Right cardiac atrium (tissue), 5 donors: ENCODE measurements at regions not wholly inside any gene's neighbourhood (a gene's known extent, or its start where the extent isn't known, plus 50 kb on each side); places are given as distances from the start of the nearest gene placed in this dataset.
"Not testable (repeated sequence)": the region's sequence is repeated elsewhere in the genome, so short reads cannot be mapped to it uniquely, and the experiment has no call there.

ENCODE experiments used
- ATAC-seq, 2 donors: fragments of 200-7000 bp; cut with Tn5 transposase; one replicate each; pipeline versions ENCODE4 v1.8.0 to v1.9.1; 2020; ENCODE audit warnings: moderate library complexity in 2 of 2, mild to moderate bottlenecking in 1 of 2
- DNase-seq, 3 donors: peaks; one replicate each; pipeline ENCODE4 v3.0.0-alpha.2; 2020
- H3K27ac ChIP-seq: one replicate; pipeline ENCODE4 v1.5.1; 2013; ENCODE audit warnings: mild to moderate bottlenecking, low read length, control low read depth, moderate library complexity
- H3K27me3 ChIP-seq: one replicate; pipeline ENCODE4 v1.6.1; 2013; ENCODE audit not compliant: control insufficient read depth, insufficient read depth
- H3K4me1 ChIP-seq: one replicate; pipeline ENCODE4 v1.6.1; 2013; ENCODE audit warnings: low read length; ENCODE audit not compliant: control insufficient read depth, insufficient read depth
- H3K4me3 ChIP-seq: one replicate; pipeline ENCODE4 v1.5.1; 2013; ENCODE audit warnings: low read length, control low read depth
- H3K9me3 ChIP-seq: one replicate; pipeline ENCODE4 v1.6.1; 2013; ENCODE audit warnings: low read length; ENCODE audit not compliant: control insufficient read depth
- WGBS: extraction: QIAGEN DNeasy Blood & Tissue Kit; methylation state at CpG from one replicate; pipeline ENCODE4 v1.1.7; 2013; 5-methylcytosine and 5-hydroxymethylcytosine counted together
- intact Hi-C, 4 donors: fragments of 100-400 bp; cut with DNase I; formaldehyde crosslinking; loops; one replicate each; pipeline versions ENCODE4 v1.11.0 to v1.14.0; 2022 to 2023
- donor health status: healthy with polysubstance abuse.
- donor health status: DM: no; HTN: yes; CAD: no.
- donor health status: DM: no; HTN: no; CAD: no.
- donor health status: DM: no; HTN: yes; CAD: no; lungs with severe emphysema.
- donor health status: DM: yes; HTN: yes; CAD: no.

- H3K9me3 ChIP-seq = no peaks in the 10 kb centered on the region
- intact Hi-C loops = no loop called here
- DNase-seq (no peak), ATAC-seq (no peak)
- no peak overlapping the region for H3K27ac ChIP-seq
- WGBS = 88% methylated on average over 7 of the region's 7 CpGs
- H3K27me3 ChIP-seq = no peaks in the 10 kb centered on the region
- no peak overlapping the region for H3K4me3 ChIP-seq
- no peaks in the 10 kb centered on the region for H3K4me1 ChIP-seq
Observed at GRCh38 chr11:127993788-127994187, 593.6 kb downstream of the ETS1 start.

DNA sequence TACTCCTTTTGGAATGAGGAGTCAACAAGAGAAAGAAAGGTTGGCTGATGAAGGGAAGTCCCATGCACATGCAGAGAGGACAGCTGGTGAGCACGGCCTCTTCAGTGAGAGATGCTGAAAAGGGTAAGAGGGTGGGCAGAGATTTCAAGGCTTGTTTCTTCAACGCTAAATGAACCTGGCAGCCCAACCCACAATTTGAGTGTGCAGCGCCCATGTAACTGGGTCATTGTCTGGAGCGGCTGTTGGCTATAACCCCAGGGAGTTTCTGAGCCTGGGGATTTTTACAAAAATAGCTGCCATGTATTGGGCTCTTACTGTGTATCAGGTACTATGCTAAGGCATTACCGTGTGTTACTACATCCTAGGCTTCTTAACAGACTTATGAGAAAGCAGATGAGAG is 594.1 kb downstream of the ETS1 start:
- H3K27ac ChIP-seq = no peak overlapping the region
- WGBS = 83% methylated on average over 5 of the region's 5 CpGs
- no peak for ATAC-seq
- H3K4me3 ChIP-seq = no peak overlapping the region
- H3K27me3 ChIP-seq = no peaks in the 10 kb centered on the region
- intact Hi-C loops = no loop called here
- no peaks in the 10 kb centered on the region for H3K4me1 ChIP-seq
- no peaks in the 10 kb centered on the region for H3K9me3 ChIP-seq
- DNase-seq = no peak

DNA sequence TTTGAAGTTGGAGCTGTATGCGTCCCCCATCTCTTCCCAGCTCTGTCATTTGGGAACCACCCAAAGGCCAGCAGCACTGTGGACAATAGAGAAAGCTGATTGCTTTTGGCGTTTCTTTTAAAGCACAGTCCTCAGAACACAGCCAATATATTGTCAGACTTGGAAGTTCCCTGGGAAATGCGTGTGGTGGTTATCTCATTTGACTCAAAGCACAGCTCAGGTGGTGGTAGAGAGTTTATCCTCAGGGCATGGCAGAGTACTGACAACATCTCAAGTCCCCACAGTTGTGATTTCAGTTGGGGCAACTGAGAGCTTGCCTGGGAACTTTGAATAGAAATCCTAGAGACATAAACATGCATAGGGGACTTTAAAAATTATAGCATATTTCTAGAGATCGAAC is 601.3 kb downstream of the ETS1 start:
- 72% methylated on average over 4 of the region's 4 CpGs for WGBS
- Histone ChIP-seq H3K4me3 (no peak overlapping the region), H3K4me1 (no peaks in the 10 kb centered on the region), H3K27me3 (no peaks in the 10 kb centered on the region), H3K9me3 (no peaks in the 10 kb centered on the region), H3K27ac (no peak overlapping the region)
- intact Hi-C loops = no loop called here
- no peak for DNase-seq
- no peak for ATAC-seq

DNA sequence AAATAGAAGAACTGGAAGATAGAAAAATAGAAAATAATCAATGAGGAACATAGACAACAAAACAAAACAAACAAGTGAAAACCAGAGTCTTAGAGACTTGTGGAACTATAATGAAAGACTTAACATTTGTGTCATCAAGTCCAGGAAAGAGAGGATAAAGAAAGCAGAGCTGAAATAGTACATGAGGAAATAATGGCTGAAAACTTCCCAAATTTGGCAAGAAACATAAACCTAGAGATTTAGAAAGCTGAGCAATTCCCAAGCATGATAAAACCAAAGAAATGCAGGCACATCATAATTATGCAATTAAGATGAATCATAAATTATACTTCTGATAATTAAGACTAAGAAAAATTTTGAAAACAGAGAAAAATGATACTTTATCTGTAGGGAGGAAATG is 614.5 kb downstream of the ETS1 start:
- H3K27me3 ChIP-seq = no peaks in the 10 kb centered on the region
- ATAC-seq (no peak), DNase-seq (no peak)
- H3K27ac ChIP-seq = no peak overlapping the region
- H3K4me1 ChIP-seq = no peaks in the 10 kb centered on the region
- H3K9me3 ChIP-seq = no peaks in the 10 kb centered on the region
- no peak overlapping the region for H3K4me3 ChIP-seq
- intact Hi-C loops = no loop called here

- no peak overlapping the region for H3K4me3 ChIP-seq
- intact Hi-C loops = no loop called here
- no peaks in the 10 kb centered on the region for H3K9me3 ChIP-seq
- H3K27me3 ChIP-seq = no peaks in the 10 kb centered on the region
- ATAC-seq (no peak), DNase-seq (no peak)
- H3K27ac ChIP-seq = no peak overlapping the region
- no peaks in the 10 kb centered on the region for H3K4me1 ChIP-seq
- 90% methylated on average over 5 of the region's 5 CpGs for WGBS
Observed at GRCh38 chr11:127971448-127971847, 615.9 kb downstream of the ETS1 start.

- intact Hi-C loops = no loop called here
- no peaks in the 10 kb centered on the region for H3K27me3 ChIP-seq
- H3K4me3 ChIP-seq = no peak overlapping the region
- WGBS = 69% methylated on average over 1 of the region's 1 CpG
- H3K4me1 ChIP-seq = no peaks in the 10 kb centered on the region
- H3K9me3 ChIP-seq = no peaks in the 10 kb centered on the region
- ATAC-seq (no peak), DNase-seq (no peak)
- H3K27ac ChIP-seq = no peak overlapping the region
Observed at GRCh38 chr11:127966821-127967220, 620.5 kb downstream of the ETS1 start.

GRCh38 chr11:127965939-127966668 is 621.3 kb downstream of the ETS1 start:
- DNase-seq (no peak), ATAC-seq (no peak)
- no peaks in the 10 kb centered on the region for H3K9me3 ChIP-seq
- H3K27me3 ChIP-seq = no peaks in the 10 kb centered on the region
- no peak overlapping the region for H3K4me3 ChIP-seq
- WGBS = 66% methylated on average over 2 of the region's 2 CpGs
- no peaks in the 10 kb centered on the region for H3K4me1 ChIP-seq
- intact Hi-C loops = no loop called here
- H3K27ac ChIP-seq = no peak overlapping the region

- Histone ChIP-seq H3K4me3 (no peak overlapping the region), H3K9me3 (no peaks in the 10 kb centered on the region), H3K27me3 (no peaks in the 10 kb centered on the region), H3K4me1 (no peaks in the 10 kb centered on the region), H3K27ac (no peak overlapping the region)
- ATAC-seq = no peak
- intact Hi-C loops = no loop called here
- WGBS = 92% methylated on average over 1 of the region's 1 CpG
- DNase-seq = no peak
Observed at GRCh38 chr11:127962416-127962815, 624.9 kb downstream of the ETS1 start.

- ATAC-seq = no peak
- no peaks in the 10 kb centered on the region for H3K9me3 ChIP-seq
- H3K4me3 ChIP-seq = no peak overlapping the region
- H3K27ac ChIP-seq = no peak overlapping the region
- no peaks in the 10 kb centered on the region for H3K27me3 ChIP-seq
- intact Hi-C loops = no loop called here
- 39% methylated on average over 2 of the region's 2 CpGs for WGBS
- no peaks in the 10 kb centered on the region for H3K4me1 ChIP-seq
- DNase-seq = no peak
Observed at GRCh38 chr11:127950162-127950561, 637.2 kb downstream of the ETS1 start.

DNA sequence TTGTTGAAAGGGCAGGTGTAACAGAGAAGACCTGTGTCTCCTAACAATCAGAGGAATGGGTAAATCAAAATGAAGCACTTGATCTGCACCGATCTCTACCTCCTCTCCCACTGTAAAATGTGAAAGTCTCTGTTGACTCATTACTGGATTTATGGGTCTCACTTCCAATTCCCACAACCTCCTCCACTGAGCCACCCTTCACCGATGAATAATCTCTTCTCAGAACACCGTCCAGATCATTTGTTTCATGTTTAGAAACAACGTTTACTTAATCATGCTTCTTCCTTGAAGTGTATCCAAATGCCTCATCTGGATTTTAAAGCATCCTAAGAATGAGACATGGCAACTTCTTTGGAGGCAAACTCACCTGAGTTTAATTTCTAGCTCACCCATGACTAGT is 643.6 kb downstream of the ETS1 start:
- ATAC-seq (no peak), DNase-seq (no peak)
- WGBS = 72% methylated on average over 4 of the region's 4 CpGs
- Histone ChIP-seq H3K9me3 (no peaks in the 10 kb centered on the region), H3K27me3 (no peaks in the 10 kb centered on the region), H3K4me1 (no peaks in the 10 kb centered on the region), H3K27ac (no peak overlapping the region), H3K4me3 (no peak overlapping the region)
- intact Hi-C loops = no loop called here

DNA sequence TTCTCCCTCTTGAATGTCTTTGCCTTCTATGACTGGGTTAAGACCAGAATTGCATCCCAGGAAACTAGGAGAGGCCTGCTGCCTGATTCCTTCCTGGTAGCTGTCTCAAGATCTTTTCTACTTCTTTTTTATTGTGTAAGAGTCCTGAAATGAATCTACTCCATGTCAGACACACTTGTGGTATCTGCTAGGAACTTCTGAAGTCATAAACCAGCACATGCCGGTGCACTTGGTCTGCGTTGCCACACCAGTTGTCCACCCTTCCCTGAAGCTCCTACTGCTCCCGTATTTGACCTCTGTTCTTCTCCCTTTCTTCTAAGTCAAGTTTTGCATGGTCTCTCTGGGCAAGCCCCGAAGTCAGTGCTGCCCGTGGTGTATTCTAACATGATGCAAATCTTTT is 644.2 kb downstream of the ETS1 start:
- H3K27me3 ChIP-seq = no peaks in the 10 kb centered on the region
- intact Hi-C loops = no loop called here
- H3K9me3 ChIP-seq = no peaks in the 10 kb centered on the region
- ATAC-seq (no peak), DNase-seq (no peak)
- H3K27ac ChIP-seq = no peak overlapping the region
- H3K4me1 ChIP-seq = no peaks in the 10 kb centered on the region
- WGBS = 88% methylated on average over 5 of the region's 5 CpGs
- no peak overlapping the region for H3K4me3 ChIP-seq

GRCh38 chr11:127941554-127941953 is 645.8 kb downstream of the ETS1 start:
- DNase-seq, H3K4me1 ChIP-seq, H3K27me3 ChIP-seq, H3K4me3 ChIP-seq, H3K27ac ChIP-seq, H3K9me3 ChIP-seq, intact Hi-C loops, ATAC-seq: not testable (repeated sequence)
- 93% methylated on average over 17 of the region's 17 CpGs for WGBS
